Cardiac muscle cell (in vitro differentiated cells and primary cell): ENCODE measurements at regions not wholly inside any gene's neighbourhood (a gene's known extent, or its start where the extent isn't known, plus 50 kb on each side); places are given as distances from the start of the nearest gene placed in this dataset.

Experiments
- DNase-seq, 2 donors: peaks; one replicate each; pipeline versions ENCODE4 v3.0.0 to v3.0.0-alpha.2; 2010 to 2017; ENCODE audit warnings: low read depth in 1 of 2, low spot score in 1 of 2
- H3K27ac ChIP-seq: fragments of 200-600 bp; sonication (generic); 2 replicates; pipeline ENCODE4 v1.5.1; 2016
- H3K27me3 ChIP-seq: fragments of 200-600 bp; sonication (generic); 2 replicates; pipeline ENCODE4 v1.6.0; 2016; ENCODE audit warnings: control low read depth
- H3K36me3 ChIP-seq: fragments of 200-600 bp; sonication (generic); 2 replicates; pipeline ENCODE4 v1.5.1; 2016; ENCODE audit warnings: control low read depth
- H3K4me1 ChIP-seq: fragments of 200-600 bp; sonication (generic); 2 replicates; pipeline ENCODE4 v1.8.1; 2017; ENCODE audit warnings: low read depth, mild to moderate bottlenecking, mixed run types
- H3K4me3 ChIP-seq: fragments of 200-600 bp; sonication (generic); 2 replicates; pipeline ENCODE4 v1.5.1; 2016; ENCODE audit warnings: mild to moderate bottlenecking
- H3K9me3 ChIP-seq: fragments of 200-600 bp; sonication (generic); 2 replicates; pipeline ENCODE4 v1.5.1; 2017; ENCODE audit warnings: low read depth, mild to moderate bottlenecking, control low read depth
- CTCF ChIP-seq: IDR thresholded peaks from 2 replicates; pipeline ENCODE4 v1.5.1; 2012; ENCODE audit warnings: low read depth, mild to moderate bottlenecking, low read length

- no peak for DNase-seq
- H3K27ac ChIP-seq = no peak overlapping the region
- TF ChIP-seq CTCF = no peak
Measured at GRCh38 chr16:73190688-73191659, 143.0 kb upstream of the ZFHX3 start.

GRCh38 chr16:73190256-73190655, 142.3 kb upstream of the ZFHX3 start:
- no peaks in the 10 kb centered on the region for H3K36me3 ChIP-seq
- H3K4me1 ChIP-seq = peaks cover 10% of the 10 kb centered on the region
- H3K27me3 ChIP-seq = no peaks in the 10 kb centered on the region
- no peak overlapping the region for H3K4me3 ChIP-seq
- no peak for DNase-seq
- no peak overlapping the region for H3K27ac ChIP-seq
- TF ChIP-seq CTCF = no peak
- H3K9me3 ChIP-seq = no peaks in the 10 kb centered on the region

More at GRCh38 chr16:73190688-73191659, 143.0 kb upstream of the ZFHX3 start:
- Histone ChIP-seq H3K4me3 (no peak overlapping the region), H3K36me3 (no peaks in the 10 kb centered on the region), H3K27me3 (no peaks in the 10 kb centered on the region), H3K9me3 (no peaks in the 10 kb centered on the region), H3K4me1 (peaks cover 10% of the 10 kb centered on the region)

GRCh38 chr16:73189136-73189535, 141.2 kb upstream of the ZFHX3 start:
- Histone ChIP-seq H3K9me3 (no peaks in the 10 kb centered on the region), H3K36me3 (no peaks in the 10 kb centered on the region), H3K27ac (no peak overlapping the region), H3K4me3 (no peak overlapping the region), H3K4me1 (peaks cover 10% of the 10 kb centered on the region), H3K27me3 (no peaks in the 10 kb centered on the region)
- no peak for TF ChIP-seq CTCF
- no peak for DNase-seq

GRCh38 chr16:73186752-73187601, 139.0 kb upstream of the ZFHX3 start:
- H3K36me3 ChIP-seq = no peaks in the 10 kb centered on the region
- TF ChIP-seq CTCF = no peak

GRCh38 chr16:73185737-73186136, 137.8 kb upstream of the ZFHX3 start:
- Histone ChIP-seq H3K9me3 (no peaks in the 10 kb centered on the region), H3K27me3 (no peaks in the 10 kb centered on the region), H3K4me3 (no peak overlapping the region), H3K4me1 (peaks cover 10% of the 10 kb centered on the region), H3K27ac (no peak overlapping the region), H3K36me3 (no peaks in the 10 kb centered on the region)
- DNase-seq = no peak
- no peak for TF ChIP-seq CTCF

More at GRCh38 chr16:73186752-73187601, 139.0 kb upstream of the ZFHX3 start:
- Histone ChIP-seq H3K27ac (peak overlapping the region; percentile 16), H3K4me3 (no peak overlapping the region), H3K27me3 (no peaks in the 10 kb centered on the region), H3K4me1 (peaks cover 10% of the 10 kb centered on the region), H3K9me3 (no peaks in the 10 kb centered on the region)
- no peak for DNase-seq
